ENCODE measurements at regions not wholly inside any gene's neighbourhood (a gene's known extent, or its start where the extent isn't known, plus 50 kb on each side); places are given as distances from the start of the nearest gene placed in this dataset.

DNA sequence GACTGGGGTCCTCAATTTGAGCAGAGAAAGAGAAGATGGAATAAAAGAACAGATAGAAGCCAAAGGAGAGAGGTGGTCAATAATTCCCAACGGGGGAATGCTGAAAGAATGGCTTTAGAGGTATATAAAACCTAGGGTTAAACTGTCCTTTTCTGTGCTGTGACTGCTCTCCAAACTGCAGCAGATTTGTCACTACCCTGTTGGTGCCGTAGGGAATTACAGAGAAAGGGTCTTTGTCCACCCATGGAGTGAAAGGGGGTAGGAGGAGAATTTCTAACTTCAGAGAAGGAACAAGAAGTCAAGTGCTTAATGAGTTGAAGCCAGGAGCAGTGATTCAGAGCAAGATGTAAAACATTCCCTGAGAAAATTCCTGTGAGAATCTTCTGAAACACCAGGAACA, 486.5 kb downstream of the NUP35 start:
- H3K9me1 ChIP-seq (replicated peaks; ENCODE audit: control insufficient read depth, extremely low read depth, insufficient read depth, low read length), result no peaks in the 10 kb centered on the region
- no peak overlapping the region for H3K27ac ChIP-seq (ENCODE audit: insufficient read depth, low read depth, low read length)
- no peak overlapping the region for H2AFZ ChIP-seq (ENCODE audit: low read depth, low read length)
- no peak overlapping the region for H3K4me3 ChIP-seq (replicated peaks in 1 of 3; ENCODE audit: insufficient read depth in 1 of 3, low read depth in 1 of 3, low read length in 3 of 3)
- BruUV-seq (replicated peaks), result no TSS peak
- DNase-seq (ENCODE audit: low read depth, low spot score) (no peak), FAIRE-seq (no peak)
- POLR2A ChIA-PET, result no interaction called here
- CTCF ChIA-PET, result no interaction called here
- no peak overlapping the region for H3K9ac ChIP-seq (replicated peaks; ENCODE audit: extremely low read depth, insufficient read depth, low read length)
- TF ChIP-seq CTCF (IDR thresholded peaks at IDR 0.05; ENCODE audit: extremely low read depth in 1 of 2, insufficient read depth in 1 of 2, low read depth in 1 of 2, low read length in 2 of 2) (no peak), EZH2 (IDR thresholded peaks at IDR 0.05; ENCODE audit: borderline replicate concordance, low read depth, low read length, severe bottlenecking) (no peak), GATA2 (IDR thresholded peaks at IDR 0.05; ENCODE audit: insufficient read depth, insufficient read length, low read depth, low read length) (no peak), MYC (IDR thresholded peaks at IDR 0.05; ENCODE audit: low read depth, low read length) (no peak), JUN (IDR thresholded peaks at IDR 0.05; ENCODE audit: borderline replicate concordance, insufficient read depth, insufficient read length, low read depth) (no peak), POLR2A (IDR thresholded peaks at IDR 0.05; ENCODE audit: low read depth, low read length) (no peak), FOS (IDR thresholded peaks at IDR 0.05; ENCODE audit: borderline replicate concordance, insufficient read depth, low read length) (no peak), POLR2AphosphoS5 (IDR thresholded peaks at IDR 0.05; ENCODE audit: insufficient read depth, low read depth, low read length) (no peak)
- TF ChIP-seq, protein P1, sequence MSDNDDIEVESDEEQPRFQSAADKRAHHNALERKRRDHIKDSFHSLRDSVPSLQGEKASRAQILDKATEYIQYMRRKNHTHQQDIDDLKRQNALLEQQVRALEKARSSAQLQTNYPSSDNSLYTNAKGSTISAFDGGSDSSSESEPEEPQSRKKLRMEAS (IDR thresholded peaks at IDR 0.05; ENCODE audit: insufficient read depth, insufficient read length), result no peak
- H3K9me3 ChIP-seq (replicated peaks; ENCODE audit: control insufficient read depth, insufficient read depth, low read length), result peaks cover 1% of the 10 kb centered on the region
- no peaks in the 10 kb centered on the region for H3K79me2 ChIP-seq (ENCODE audit: control insufficient read depth, insufficient read depth, low read length)
- no peaks in the 10 kb centered on the region for H4K20me1 ChIP-seq (replicated peaks; ENCODE audit: control insufficient read depth, extremely low read depth, insufficient read depth, low read length)
- intact Hi-C loops (cut with micrococcal nuclease) (no loop called here), dilution Hi-C loops (cut with MboI; ENCODE audit: extremely low pct_ligation_motif_present, low sequenced_read_pairs) (no loop called here)
- no peaks in the 10 kb centered on the region for H3K27me3 ChIP-seq (ENCODE audit: control insufficient read depth in 2 of 2, insufficient read depth in 2 of 2, low read length in 2 of 2)
- no peak overlapping the region for H3K4me2 ChIP-seq (ENCODE audit: insufficient read depth, low read length)
- H3K4me1 ChIP-seq (ENCODE audit: control insufficient read depth, extremely low read depth, insufficient read depth, low read length), result no peaks in the 10 kb centered on the region
- no peaks in the 10 kb centered on the region for H3K36me3 ChIP-seq (ENCODE audit: control insufficient read depth in 2 of 2, extremely low read depth in 1 of 2, insufficient read depth in 2 of 2, low read length in 2 of 2)

Measured in endothelial cell of umbilical vein (primary cell).